ENCODE measurements at regions not wholly inside any gene's neighbourhood (a gene's known extent, or its start where the extent isn't known, plus 50 kb on each side); places are given as distances from the start of the nearest gene placed in this dataset.

DNA sequence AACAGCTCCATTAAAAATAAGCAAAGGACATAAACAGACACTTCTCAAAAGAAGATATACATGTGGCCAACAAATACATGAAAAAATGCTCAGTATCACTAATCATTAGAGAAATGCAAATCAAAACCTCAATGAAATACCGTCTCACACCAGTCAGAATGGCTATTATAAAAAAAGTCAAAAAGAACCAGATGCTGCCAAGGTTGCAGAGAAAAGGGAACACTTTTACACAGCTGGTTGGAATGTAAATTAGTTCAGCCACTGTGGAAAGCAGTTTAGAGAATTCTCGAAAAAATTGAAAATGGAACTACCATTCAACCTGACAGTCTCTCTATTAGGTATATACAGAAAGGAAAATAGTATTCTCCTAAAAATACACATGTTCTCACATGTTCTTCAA, 102.4 kb upstream of the FIBIN start:
- H3K4me3 ChIP-seq (ENCODE audit: low read depth, low read length, poor library complexity, severe bottlenecking), result no peak overlapping the region
- H3F3A ChIP-seq (ENCODE audit: insufficient read depth, low read length), result no peaks in the 10 kb centered on the region
- no peaks in the 10 kb centered on the region for H3K4me1 ChIP-seq (ENCODE audit: insufficient read depth, low read length, severe bottlenecking)
- H3K27ac ChIP-seq (ENCODE audit: low read depth, low read length, poor library complexity, severe bottlenecking), result no peak overlapping the region
- no peak overlapping the region for H2AFZ ChIP-seq (ENCODE audit: low read length)
- H3K79me2 ChIP-seq (ENCODE audit: insufficient read depth, low read length), result no peaks in the 10 kb centered on the region
- no peak overlapping the region for H3K4me2 ChIP-seq (ENCODE audit: low read length)
- TF ChIP-seq EZH2 (IDR thresholded peaks at IDR 0.05; ENCODE audit: borderline replicate concordance, low read length), result no peak
- TF ChIP-seq, protein P1, sequence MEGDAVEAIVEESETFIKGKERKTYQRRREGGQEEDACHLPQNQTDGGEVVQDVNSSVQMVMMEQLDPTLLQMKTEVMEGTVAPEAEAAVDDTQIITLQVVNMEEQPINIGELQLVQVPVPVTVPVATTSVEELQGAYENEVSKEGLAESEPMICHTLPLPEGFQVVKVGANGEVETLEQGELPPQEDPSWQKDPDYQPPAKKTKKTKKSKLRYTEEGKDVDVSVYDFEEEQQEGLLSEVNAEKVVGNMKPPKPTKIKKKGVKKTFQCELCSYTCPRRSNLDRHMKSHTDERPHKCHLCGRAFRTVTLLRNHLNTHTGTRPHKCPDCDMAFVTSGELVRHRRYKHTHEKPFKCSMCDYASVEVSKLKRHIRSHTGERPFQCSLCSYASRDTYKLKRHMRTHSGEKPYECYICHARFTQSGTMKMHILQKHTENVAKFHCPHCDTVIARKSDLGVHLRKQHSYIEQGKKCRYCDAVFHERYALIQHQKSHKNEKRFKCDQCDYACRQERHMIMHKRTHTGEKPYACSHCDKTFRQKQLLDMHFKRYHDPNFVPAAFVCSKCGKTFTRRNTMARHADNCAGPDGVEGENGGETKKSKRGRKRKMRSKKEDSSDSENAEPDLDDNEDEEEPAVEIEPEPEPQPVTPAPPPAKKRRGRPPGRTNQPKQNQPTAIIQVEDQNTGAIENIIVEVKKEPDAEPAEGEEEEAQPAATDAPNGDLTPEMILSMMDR (IDR thresholded peaks at IDR 0.05; ENCODE audit: low read length), result no peak
- no peak overlapping the region for H3K9ac ChIP-seq (ENCODE audit: low read length)
- no peaks in the 10 kb centered on the region for H3K9me2 ChIP-seq (ENCODE audit: low read depth, low read length)
- peaks cover 4% of the 10 kb centered on the region for H3K9me3 ChIP-seq (ENCODE audit: low read length)
- no peaks in the 10 kb centered on the region for H4K20me1 ChIP-seq (ENCODE audit: insufficient read depth, low read length)
- H3K27me3 ChIP-seq (ENCODE audit: insufficient read depth, low read length), result no peaks in the 10 kb centered on the region
- no peaks in the 10 kb centered on the region; the same call in 1 of the 2 replicates for H3K36me3 ChIP-seq (ENCODE audit: insufficient read depth, low read length)

DNA sequence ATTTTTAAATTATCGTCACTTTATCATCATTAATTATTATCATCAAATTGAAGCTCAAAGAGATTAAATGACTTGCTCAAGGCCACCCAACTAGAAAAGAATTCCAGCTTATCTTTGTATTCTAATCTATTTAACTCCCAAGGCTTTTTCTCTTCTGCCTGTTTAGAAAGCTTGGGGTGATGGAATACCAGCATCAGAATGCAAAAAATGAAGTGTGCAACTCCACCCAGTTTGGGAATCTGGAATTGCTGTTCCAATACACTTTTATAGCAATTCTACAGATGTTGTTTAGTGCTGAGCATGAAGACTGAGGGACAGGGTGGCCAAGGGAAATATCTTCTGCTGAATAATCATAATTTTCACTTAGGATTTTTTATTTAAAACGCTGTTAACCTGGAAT, 97.2 kb upstream of the FIBIN start:
- Histone ChIP-seq H3K4me2 (ENCODE audit: low read length) (no peak overlapping the region), H3K27ac (ENCODE audit: low read depth, low read length, poor library complexity, severe bottlenecking) (no peak overlapping the region), H3K9me2 (ENCODE audit: low read depth, low read length) (no peaks in the 10 kb centered on the region), H3K4me1 (ENCODE audit: insufficient read depth, low read length, severe bottlenecking) (no peaks in the 10 kb centered on the region), H3K27me3 (ENCODE audit: insufficient read depth, low read length) (no peaks in the 10 kb centered on the region), H2AFZ (ENCODE audit: low read length) (no peak overlapping the region), H3F3A (ENCODE audit: insufficient read depth, low read length) (no peaks in the 10 kb centered on the region), H3K9me3 (ENCODE audit: low read length) (peaks cover 4% of the 10 kb centered on the region), H3K79me2 (ENCODE audit: insufficient read depth, low read length) (no peaks in the 10 kb centered on the region), H4K20me1 (ENCODE audit: insufficient read depth, low read length) (no peaks in the 10 kb centered on the region), H3K36me3 (ENCODE audit: insufficient read depth, low read length) (no peaks in the 10 kb centered on the region; the same call in 1 of the 2 replicates), H3K9ac (ENCODE audit: low read length) (no peak overlapping the region), H3K4me3 (ENCODE audit: low read depth, low read length, poor library complexity, severe bottlenecking) (no peak overlapping the region)
- TF ChIP-seq EZH2 (IDR thresholded peaks at IDR 0.05; ENCODE audit: borderline replicate concordance, low read length), result no peak
- TF ChIP-seq, protein P1 (IDR thresholded peaks at IDR 0.05; ENCODE audit: low read length), result no peak

DNA sequence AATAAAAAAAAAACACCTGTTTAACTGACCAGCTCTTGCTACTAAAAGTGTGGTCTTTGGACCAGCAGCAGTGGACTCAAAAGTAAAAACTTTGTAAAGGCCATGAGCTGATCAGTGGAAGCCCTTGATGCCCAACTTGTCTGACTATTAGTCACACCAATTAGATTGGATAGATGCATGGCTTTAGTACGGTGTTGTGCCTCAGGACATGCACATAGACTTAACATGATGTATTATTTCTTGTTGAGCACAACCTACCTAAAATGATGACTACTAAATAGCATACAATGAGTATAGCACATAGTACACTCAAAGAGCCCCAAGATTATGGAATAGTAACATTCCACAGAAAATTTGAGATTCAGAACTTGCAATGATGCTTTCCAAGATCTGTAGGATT, 95.1 kb upstream of the FIBIN start:
- Histone ChIP-seq H3K27ac (ENCODE audit: low read depth, low read length, poor library complexity, severe bottlenecking) (no peak overlapping the region), H3K79me2 (ENCODE audit: insufficient read depth, low read length) (no peaks in the 10 kb centered on the region), H3K4me1 (ENCODE audit: insufficient read depth, low read length, severe bottlenecking) (peaks cover 12% of the 10 kb centered on the region), H3K4me3 (ENCODE audit: low read depth, low read length, poor library complexity, severe bottlenecking) (no peak overlapping the region), H4K20me1 (ENCODE audit: insufficient read depth, low read length) (no peaks in the 10 kb centered on the region), H2AFZ (ENCODE audit: low read length) (no peak overlapping the region), H3K27me3 (ENCODE audit: insufficient read depth, low read length) (no peaks in the 10 kb centered on the region), H3K9me2 (ENCODE audit: low read depth, low read length) (no peaks in the 10 kb centered on the region), H3K9me3 (ENCODE audit: low read length) (peaks cover 4% of the 10 kb centered on the region), H3K4me2 (ENCODE audit: low read length) (no peak overlapping the region), H3K36me3 (ENCODE audit: insufficient read depth, low read length) (no peaks in the 10 kb centered on the region; the same call in 1 of the 2 replicates), H3F3A (ENCODE audit: insufficient read depth, low read length) (no peaks in the 10 kb centered on the region), H3K9ac (ENCODE audit: low read length) (no peak overlapping the region)
- TF ChIP-seq, protein P1 (IDR thresholded peaks at IDR 0.05; ENCODE audit: low read length), result no peak
- no peak for TF ChIP-seq EZH2 (IDR thresholded peaks at IDR 0.05; ENCODE audit: borderline replicate concordance, low read length)
